GM18870 (cell line): ENCODE measurements at regions not wholly inside any gene's neighbourhood (a gene's known extent, or its start where the extent isn't known, plus 50 kb on each side); places are given as distances from the start of the nearest gene placed in this dataset.
"Not testable (repeated sequence)": the region's sequence is repeated elsewhere in the genome, so short reads cannot be mapped to it uniquely, and the experiment has no call there.

Experiments used
- ATAC-seq: cut with Tn5 transposase; IDR thresholded peaks from one replicate; pipeline ENCODE4 v1.9.1; 2021; ENCODE audit warnings: moderate library complexity; ENCODE audit not compliant: unreplicated experiment

DNA sequence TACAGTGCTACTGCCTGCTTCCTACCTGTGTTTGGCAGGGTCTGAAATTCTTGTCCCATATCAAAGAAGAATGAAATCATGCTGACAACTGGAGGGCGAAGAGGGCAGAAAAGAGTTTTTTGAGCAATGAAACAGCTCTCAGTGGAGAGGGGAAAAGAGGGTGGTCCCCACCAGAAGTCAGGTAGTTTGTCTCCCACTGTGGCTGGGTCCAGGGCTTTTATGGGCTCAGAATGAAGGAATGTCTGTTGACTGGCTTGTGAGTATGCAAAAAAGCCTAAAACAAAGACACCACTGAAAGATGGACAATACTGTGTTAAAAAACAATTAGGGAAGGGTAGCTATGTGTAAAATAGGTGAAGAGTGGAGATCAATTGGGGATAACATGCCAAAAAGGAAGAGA lies 115.0 kb downstream of the ADAM29 start:
- no peak for ATAC-seq

DNA sequence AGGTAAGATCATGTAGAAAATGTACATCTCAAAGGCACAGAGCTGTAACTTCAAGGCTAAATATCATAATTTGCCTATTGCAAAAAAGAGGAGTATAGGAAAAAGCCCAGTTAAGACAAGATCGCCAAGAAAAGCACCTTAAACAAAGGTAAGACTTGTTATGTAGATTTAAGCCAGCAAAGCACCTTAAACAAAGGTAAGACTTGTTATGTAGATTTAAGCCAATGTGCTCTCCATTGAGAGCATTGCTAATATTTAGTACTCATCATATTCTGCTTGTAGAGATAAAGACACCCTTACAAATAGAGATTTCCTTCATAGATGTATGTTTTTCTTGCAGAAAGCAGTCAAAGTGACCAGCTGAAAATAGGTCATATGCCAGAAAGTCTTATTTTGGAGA lies 115.8 kb downstream of the ADAM29 start:
- no peak for ATAC-seq

DNA sequence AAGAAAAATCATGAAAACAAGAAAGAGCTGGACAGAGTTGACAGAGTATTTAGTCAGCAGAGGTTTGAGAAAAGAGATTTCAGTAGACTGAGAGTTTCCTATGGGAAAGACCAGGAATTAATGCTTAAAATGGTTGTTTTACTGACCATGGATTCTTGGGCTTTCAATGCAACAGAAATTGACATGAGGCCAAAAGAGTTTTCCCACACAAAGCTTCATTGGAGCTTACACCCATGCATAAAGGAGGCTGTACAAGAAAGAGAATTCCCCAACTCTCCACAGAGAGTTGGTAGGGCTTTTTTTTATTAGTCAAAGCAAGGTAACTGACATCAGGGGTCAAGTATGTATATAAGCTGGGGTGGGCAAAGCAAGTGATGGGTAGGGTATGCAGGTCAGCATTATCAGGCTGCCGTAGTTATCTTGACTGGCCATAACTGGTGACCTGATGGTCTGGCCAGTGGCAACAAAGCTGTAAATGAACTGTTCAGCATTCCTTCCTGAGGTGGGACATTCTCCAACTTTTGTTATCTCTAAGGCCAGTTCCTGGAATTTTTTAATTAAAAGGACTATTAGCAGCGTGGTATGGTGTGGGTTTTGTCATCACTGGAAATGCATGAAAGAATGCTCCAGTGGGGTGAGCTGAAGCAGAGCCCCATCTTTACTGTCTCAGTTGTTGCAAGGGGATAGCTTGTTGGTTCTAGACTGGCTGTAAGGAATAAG lies 117.0 kb downstream of the ADAM29 start:
- no peak for ATAC-seq

DNA sequence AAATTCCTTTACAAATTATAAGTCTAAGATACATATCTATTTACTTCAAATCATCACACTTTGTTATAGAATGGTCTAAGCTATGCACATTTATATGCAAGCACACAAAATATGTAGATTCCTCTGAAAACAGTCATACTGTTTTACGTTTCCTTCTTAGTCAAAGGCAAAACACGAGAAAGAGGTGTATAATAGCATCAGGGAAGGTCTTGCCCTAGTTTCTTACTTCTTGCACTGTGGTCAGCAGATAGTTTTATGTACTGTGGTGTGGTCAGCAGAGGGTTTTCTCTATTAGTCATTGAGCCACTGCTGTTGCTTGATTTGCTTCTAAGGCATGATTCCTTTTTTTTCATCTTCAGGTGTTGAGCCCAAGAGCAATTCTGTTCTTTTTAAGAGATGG lies 117.7 kb downstream of the ADAM29 start:
- ATAC-seq = peak; percentile 67

DNA sequence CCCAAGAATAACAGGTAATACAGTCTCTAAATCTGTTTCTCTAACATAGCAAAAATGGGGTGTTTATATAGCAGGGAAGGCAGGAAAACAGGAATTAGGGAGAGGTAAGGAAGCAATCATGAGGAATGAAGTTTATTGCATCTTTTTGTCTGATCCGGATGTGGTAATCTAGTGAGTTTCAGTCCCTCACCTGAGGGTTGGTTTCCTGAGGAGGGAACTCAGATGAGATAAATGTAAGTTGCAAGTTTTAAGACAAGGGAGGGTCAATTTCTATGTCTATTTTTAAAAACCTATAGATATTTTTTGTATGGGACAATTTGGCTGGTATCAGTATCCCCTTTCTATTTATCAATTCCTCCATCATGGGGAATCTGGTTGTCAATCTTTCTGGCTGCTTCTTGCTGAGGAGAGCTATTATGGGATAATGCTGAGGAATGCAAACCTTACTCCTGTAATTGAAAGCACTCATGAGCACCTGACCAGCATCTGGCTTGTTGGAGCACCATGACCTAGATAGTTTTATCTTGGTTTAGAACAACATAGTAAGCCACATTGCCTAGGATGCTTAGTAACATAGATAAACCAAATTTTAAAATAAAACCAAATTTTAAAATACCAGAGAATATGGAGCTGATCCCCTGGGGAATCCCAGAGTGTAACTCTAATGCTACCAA lies 130.1 kb downstream of the ADAM29 start:
- no peak for ATAC-seq

DNA sequence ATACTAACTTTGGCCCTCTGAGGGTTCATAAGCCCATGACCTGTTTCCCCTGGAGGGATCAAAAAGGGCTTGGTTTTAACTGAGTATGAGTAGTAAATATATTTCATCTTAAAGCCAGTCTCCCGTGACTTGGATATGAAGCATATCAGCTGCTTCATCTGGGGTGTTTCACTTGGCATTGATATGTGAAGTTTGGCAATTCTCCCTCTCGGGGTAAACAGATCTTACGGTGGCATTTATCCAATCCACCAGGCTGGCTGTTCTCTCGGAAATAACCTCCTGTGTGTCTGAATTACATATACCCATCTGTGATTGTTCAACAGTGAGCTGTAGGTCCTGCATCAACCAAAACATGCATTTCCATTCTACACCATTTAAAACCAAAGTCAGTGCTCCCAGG lies 130.7 kb downstream of the ADAM29 start:
- no peak for ATAC-seq

DNA sequence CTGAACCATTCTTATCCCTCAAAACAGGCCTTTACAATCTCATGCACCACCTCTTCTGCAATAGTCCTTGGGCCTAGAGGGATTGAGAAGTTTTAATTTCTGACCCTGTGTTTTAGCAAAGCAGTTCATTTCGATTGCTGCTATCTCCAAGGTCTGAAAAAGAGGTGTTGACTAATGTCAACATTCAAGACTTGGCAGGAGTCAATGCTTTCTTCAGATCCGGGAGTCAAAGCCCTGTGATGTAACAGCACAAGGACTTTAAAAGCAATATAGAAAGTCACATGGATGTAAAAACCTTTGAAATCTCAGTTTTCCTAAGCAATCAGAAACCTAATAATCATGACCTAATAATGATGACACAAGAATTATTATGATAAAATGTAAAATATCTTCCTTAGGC lies 133.8 kb downstream of the ADAM29 start:
- ATAC-seq = no peak

DNA sequence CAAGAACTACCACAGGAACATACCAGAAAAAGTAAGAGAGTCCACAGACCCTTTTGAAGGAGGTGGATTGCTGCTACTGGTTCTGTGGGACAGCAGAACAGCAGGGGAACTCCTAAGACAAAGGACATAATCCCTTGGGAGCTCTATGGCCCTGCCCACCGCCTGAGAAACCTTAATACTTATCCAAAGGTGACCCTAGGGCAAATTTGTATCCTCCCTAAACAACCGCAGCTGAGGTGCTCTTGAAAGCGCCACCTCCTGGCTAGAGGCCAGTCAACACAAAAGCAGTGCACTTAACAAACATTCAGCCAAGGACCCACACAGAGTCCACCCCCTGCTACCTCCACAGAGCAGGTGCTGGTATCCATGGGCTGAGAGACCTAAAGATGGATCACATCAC lies 136.8 kb downstream of the ADAM29 start:
- ATAC-seq = no peak

DNA sequence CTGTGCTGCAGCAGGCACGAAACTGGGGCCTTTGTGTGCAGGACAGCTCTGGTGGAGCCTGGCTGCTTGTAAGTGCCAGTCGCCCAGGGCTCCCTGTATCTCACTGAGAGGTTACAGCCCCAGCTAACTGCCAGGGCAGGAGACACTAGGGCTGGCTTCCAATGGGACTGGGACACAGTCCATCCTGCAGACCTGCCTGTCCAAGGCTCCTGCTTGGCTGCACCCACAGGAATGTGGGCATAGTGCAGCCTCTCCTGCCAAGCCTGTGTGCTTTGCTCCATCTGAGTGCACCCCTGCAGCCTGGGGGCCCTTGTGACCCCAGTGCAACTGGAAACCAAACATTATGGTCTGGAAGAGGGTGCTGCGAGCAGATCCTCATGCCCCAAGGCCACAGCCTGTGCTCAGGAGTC lies 144.0 kb downstream of the ADAM29 start:
- ATAC-seq = no peak

DNA sequence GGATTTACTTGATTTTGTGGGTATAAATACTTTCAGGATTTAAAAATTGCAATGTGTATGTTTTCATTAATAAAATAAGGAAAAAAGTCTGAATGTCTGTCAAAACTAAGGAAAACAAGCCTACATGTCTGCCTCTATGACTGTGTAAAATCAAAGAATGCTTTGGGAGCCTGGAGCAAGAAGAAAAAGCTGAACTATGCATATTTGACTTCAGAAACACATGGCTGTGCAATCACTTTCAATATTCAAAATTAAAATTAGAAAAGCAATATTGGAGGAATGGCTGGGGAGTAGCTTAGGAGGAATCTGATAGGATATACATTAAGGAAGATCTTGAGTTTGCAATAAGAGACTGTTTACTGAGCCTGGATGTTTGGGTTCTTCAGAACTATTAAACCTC lies 147.1 kb downstream of the ADAM29 start:
- ATAC-seq = no peak

DNA sequence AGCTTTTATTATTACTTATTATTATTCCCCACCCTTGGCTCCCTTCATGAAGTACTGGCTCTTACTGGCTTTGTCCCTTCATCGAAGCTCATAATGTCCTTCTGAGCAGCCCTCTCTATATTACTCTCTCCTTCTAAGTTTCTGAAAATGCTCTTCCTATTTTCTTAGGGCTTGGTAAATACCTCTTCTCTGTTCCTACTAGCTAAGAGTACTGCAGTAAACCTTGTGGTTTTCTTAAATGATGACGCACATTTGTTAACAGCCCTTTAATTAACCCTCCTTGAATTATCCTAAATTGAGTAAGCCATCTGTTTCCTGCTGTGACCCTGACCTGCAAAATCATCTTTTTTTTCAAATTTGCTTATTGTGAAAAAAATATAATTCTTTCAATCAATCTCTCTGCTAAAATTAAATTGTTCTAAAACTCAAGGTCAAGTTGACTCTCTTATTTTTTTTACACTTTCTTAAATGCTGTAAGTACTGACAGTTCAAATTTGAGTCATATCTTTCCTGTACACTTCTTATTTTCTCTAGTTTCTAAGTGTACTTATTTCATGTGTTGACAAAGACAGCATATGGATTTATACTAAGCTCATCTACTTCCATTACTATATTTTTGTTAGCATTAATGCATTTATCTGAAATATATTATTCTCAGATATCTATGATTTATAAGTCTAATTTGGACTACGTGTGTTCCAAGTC lies 148.9 kb downstream of the ADAM29 start:
- no peak for ATAC-seq

DNA sequence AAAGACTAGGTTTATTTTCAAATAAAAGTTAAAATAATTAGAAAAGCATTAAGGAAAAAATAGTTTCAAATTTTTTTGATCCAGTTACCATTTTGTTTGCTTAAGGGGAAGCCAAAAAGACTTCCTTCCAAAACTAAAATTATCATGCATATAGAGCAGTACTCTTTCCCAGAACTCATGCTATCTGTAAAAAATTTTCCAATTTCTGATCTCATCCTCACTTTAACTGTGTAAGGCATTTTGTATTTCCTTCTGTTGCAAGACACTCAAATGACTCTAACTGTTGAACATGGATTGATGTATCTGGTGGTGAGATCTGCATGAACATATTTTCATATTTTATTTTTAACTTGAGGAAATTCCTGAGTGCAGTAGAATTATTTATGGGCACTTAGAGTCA lies 150.1 kb downstream of the ADAM29 start:
- ATAC-seq = no peak

DNA sequence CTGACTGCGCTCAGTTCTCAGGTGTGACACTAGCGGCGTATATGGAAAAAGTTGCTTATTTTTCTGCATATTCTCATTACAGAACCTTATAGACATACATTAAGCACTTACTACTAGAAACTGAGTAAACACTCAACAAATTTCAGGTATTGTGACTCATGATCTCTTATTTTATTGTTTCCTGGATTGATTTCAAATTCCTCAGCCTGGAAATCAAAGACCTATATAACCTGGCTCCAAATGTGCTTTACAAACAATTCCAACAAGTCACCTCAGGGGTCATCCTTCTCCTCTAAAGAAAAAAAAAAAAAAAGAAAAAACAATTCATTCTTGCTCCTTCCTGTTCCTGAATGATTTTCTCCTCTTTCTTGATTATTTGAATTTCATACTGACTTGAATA lies 152.3 kb downstream of the ADAM29 start:
- ATAC-seq = no peak

DNA sequence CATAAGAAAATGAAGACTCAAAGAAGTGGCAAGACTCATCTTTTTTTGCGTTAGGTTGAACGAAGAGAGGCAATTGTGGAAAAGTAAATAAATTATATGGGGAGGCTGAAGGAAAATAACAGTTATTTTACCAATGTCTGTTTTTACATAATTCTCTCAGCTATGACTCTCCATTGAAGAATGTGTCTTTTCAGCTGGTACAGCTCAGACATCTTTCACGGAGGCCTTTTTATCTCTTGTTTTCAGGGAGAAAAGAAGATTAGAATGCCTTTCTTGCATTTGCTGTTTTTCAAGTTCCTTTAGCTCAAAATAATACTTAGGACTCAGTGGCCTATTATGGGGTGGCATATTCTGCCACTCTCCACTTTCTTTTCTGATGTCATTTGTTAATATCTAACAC lies 153.0 kb downstream of the ADAM29 start:
- no peak for ATAC-seq

DNA sequence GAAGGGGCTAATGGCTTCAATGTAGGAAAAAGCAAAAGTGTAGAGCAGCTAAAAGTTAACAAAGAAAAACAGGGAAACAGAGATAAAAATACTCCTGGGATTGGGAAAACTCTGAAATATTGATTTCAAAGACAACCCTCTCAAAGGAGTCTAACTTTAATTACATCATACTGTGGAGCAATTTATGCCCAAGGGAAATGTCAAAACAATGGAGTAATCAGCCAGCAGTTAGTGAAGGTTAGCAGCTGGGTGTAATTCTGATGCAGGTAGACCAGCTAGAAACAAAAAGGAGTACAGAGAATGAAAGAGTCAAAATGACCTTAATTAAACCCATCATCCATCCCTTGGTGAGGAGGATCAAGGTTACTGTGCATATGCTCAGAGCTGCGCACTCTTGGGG lies 169.0 kb downstream of the ADAM29 start:
- no peak for ATAC-seq

DNA sequence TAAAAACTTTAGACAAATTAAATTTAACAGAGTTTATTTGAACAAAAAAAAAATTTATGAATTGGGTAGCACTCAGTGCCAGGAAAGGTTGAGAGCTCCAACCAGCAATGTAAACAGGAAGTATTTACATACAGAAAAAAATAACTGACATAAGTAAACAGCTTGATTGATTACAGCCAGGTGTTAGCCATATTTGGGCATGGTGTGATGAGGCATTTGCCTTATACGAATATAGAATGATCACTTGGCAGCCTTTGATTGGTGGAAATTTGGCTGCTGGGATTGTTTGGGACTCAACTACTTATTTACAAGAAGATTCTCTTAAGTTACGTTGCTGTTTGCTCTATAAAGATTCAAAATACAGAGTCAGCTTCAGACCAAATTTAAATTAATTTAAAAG lies 172.0 kb downstream of the ADAM29 start:
- ATAC-seq = no peak

DNA sequence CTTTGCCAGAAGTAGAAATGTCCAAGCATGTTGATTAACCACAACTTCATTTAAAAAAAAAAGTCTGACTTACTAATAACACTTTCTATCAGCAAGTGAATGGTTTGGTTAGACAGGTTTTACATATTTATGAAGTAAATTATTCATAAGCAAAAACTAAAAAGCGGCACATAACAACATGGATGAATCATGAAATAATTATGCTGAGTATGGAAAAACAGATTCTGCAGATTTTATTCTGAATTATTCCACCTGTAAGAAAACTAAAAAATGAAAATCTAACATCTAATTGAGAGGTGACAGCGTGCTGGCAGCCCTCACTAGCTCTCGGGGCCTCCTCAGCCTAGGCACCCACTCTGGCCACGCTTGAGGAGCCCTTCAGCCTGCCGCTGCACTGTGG lies 173.5 kb downstream of the ADAM29 start:
- ATAC-seq = no peak

DNA sequence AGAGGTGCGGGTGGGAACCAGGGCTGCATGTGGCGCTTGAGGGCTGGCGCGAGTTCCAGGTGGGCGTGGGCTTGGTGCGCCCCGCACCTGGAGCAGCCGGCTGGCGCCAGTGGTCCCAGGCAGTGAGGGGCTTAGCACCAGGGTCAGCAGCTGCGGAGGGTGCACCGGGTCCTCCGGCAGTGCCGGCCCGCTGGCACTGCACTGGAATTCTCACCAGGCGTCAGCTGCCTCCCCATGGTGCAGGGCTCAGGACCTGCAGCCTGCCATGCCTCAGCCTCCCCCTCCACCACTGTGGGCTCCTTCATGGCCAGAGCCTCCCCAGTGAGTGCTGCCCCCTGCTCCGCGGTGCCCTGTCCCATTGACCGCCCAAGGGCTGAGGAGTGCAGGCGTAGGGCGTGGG lies 174.0 kb downstream of the ADAM29 start:
- no peak for ATAC-seq

DNA sequence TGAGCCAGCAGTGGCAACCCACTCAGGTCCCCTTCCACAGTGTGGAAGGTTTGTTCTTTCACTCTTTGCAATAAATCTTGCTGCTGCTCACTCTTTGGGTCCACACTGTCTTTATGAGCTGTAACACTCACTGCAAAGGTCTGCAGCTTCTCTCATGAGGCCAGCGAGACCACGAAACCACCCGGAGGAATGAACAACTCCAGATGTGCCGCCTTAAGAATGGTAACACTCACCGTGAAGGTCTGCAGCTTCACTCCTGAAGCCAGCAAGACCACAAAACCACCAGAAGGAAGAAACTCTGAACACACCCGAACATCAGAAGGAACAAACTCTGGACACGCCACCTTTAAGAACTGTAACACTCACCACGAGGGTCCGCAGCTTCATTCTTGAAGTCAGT lies 174.9 kb downstream of the ADAM29 start:
- ATAC-seq = not testable (repeated sequence)

DNA sequence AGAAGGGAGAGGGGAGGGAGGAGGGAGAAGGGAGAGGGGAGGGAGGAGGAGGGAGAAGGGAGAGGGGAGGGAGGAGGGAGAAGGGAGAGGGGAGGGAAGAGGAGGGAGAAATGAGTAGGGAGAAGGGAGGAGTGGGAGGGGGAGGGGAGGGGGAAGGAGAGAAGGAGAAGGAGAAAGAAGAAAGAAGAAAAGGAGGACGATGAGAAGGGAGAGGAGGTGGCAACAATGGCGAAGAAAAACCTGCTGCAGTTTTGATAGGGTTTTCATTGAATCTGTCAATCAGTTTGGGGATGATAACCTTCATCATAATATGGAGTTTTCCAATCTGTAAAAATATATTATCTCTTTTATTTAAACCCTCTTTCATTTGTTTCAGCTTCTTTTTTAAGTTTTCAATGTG lies 185.2 kb downstream of the ADAM29 start:
- ATAC-seq = no peak

DNA sequence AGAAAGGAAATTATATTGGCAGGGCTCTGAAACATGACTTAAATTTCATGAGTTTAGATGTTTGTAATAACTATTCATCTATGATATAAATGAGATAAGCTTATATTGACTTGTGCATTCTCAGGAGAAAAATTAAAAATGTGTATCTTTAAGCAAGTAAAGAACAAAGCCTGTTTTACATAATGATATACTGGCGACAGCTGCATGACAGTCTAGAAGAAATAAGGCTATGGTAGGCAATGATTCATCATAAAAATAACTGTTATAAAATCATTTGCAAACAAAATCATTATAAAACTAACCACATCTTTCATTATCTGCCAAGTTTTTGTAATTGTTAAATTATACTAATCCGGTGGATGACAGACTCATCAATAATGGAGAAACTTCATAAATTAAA lies 188.1 kb downstream of the ADAM29 start:
- ATAC-seq = no peak

DNA sequence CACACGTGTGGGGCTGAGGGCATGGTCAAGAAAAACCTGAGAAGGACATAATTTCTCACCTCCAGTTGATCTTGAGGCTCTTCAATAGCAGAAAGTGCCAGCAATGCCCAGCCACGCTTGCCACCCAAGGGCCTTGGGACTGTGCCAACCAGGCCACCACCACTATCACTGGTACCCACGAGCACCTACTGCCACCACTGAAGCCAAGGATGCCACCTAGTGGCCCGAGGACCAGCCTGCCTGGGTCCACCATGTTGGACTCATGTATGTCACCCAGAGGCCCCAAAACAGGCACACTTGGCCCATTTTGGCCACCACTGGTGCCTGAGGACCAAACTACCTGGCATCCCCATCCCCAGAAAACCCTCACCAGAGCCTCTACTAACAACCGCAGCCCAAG lies 191.8 kb downstream of the ADAM29 start:
- no peak for ATAC-seq
